Glutamatergic neuron (in vitro differentiated cells): ENCODE measurements at regions not wholly inside any gene's neighbourhood (a gene's known extent, or its start where the extent isn't known, plus 50 kb on each side); places are given as distances from the start of the nearest gene placed in this dataset.

Source experiments
- DNase-seq: peaks from one replicate; pipeline ENCODE4 v3.0.0; 2022
- H3K27ac Mint-ChIP-seq: one replicate; pipeline ENCODE4 v1.8.0; 2020; ENCODE audit warnings: mild to moderate bottlenecking, mixed read lengths, inconsistent platforms; ENCODE audit not compliant: unreplicated experiment
- H3K27me3 Mint-ChIP-seq: one replicate; pipeline ENCODE4 v1.8.0; 2020; ENCODE audit warnings: mild to moderate bottlenecking, moderate library complexity, mixed read lengths, inconsistent platforms; ENCODE audit not compliant: unreplicated experiment
- H3K36me3 Mint-ChIP-seq: one replicate; pipeline ENCODE4 v1.8.0; 2020; ENCODE audit warnings: mild to moderate bottlenecking, mixed read lengths, inconsistent platforms; ENCODE audit not compliant: unreplicated experiment
- H3K4me1 Mint-ChIP-seq: one replicate; pipeline ENCODE4 v1.8.0; 2020; ENCODE audit warnings: mild to moderate bottlenecking, low read depth, mixed read lengths, inconsistent platforms; ENCODE audit not compliant: unreplicated experiment
- H3K4me3 Mint-ChIP-seq: one replicate; pipeline ENCODE4 v1.8.0; 2020; ENCODE audit warnings: mild to moderate bottlenecking, mixed read lengths, inconsistent platforms; ENCODE audit not compliant: unreplicated experiment
- H3K9me3 Mint-ChIP-seq: one replicate; pipeline ENCODE4 v1.8.0; 2020; ENCODE audit warnings: mild to moderate bottlenecking, moderate library complexity, mixed read lengths, inconsistent platforms; ENCODE audit not compliant: unreplicated experiment
- CTCF ChIP-seq: fragments of 200-600 bp; sonication (generic); IDR thresholded peaks from one replicate; pipeline ENCODE4 v1.5.0; 2021; ENCODE audit not compliant: partially characterized antibody, unreplicated experiment

GRCh38 chr7:85456254-85456653 is 269.4 kb upstream of the SEMA3D start:
- TF ChIP-seq CTCF, result no peak
- no peaks in the 10 kb centered on the region for H3K36me3 Mint-ChIP-seq
- no peak for DNase-seq
- no peak overlapping the region for H3K4me3 Mint-ChIP-seq
- no peak overlapping the region for H3K27ac Mint-ChIP-seq
- H3K27me3 Mint-ChIP-seq, result no peaks in the 10 kb centered on the region
- no peaks in the 10 kb centered on the region for H3K4me1 Mint-ChIP-seq
- no peaks in the 10 kb centered on the region for H3K9me3 Mint-ChIP-seq

- no peaks in the 10 kb centered on the region for H3K4me1 Mint-ChIP-seq
These were observed 268.0 kb upstream of the SEMA3D start for GRCh38 chr7:85454904-85455303.

GRCh38 chr7:85452674-85453073 is 265.8 kb upstream of the SEMA3D start:
- Mint-ChIP-seq H3K27ac (no peak overlapping the region), H3K4me1 (no peaks in the 10 kb centered on the region), H3K27me3 (no peaks in the 10 kb centered on the region), H3K36me3 (no peaks in the 10 kb centered on the region), H3K9me3 (no peaks in the 10 kb centered on the region), H3K4me3 (no peak overlapping the region)
- no peak for DNase-seq
- TF ChIP-seq CTCF, result no peak

More at GRCh38 chr7:85454904-85455303, 268.0 kb upstream of the SEMA3D start:
- Mint-ChIP-seq H3K4me3 (no peak overlapping the region), H3K27ac (no peak overlapping the region), H3K36me3 (no peaks in the 10 kb centered on the region), H3K9me3 (no peaks in the 10 kb centered on the region), H3K27me3 (no peaks in the 10 kb centered on the region)
- no peak for DNase-seq
- TF ChIP-seq CTCF, result no peak

- H3K9me3 Mint-ChIP-seq, result peaks cover 1% of the 10 kb centered on the region
- H3K4me3 Mint-ChIP-seq, result no peak overlapping the region
- no peak for DNase-seq
- H3K36me3 Mint-ChIP-seq, result no peaks in the 10 kb centered on the region
- no peaks in the 10 kb centered on the region for H3K4me1 Mint-ChIP-seq
- no peak overlapping the region for H3K27ac Mint-ChIP-seq
- H3K27me3 Mint-ChIP-seq, result no peaks in the 10 kb centered on the region
- no peak for TF ChIP-seq CTCF
These were observed 262.6 kb upstream of the SEMA3D start for GRCh38 chr7:85449478-85449877.

GRCh38 chr7:85447004-85447403 is 260.1 kb upstream of the SEMA3D start:
- peaks cover 1% of the 10 kb centered on the region for H3K9me3 Mint-ChIP-seq
- no peaks in the 10 kb centered on the region for H3K4me1 Mint-ChIP-seq
- no peak overlapping the region for H3K4me3 Mint-ChIP-seq
- no peak for TF ChIP-seq CTCF
- H3K36me3 Mint-ChIP-seq, result no peaks in the 10 kb centered on the region
- no peaks in the 10 kb centered on the region for H3K27me3 Mint-ChIP-seq
- DNase-seq, result no peak
- H3K27ac Mint-ChIP-seq, result no peak overlapping the region
